ENCODE measurements at regions not wholly inside any gene's neighbourhood (a gene's known extent, or its start where the extent isn't known, plus 50 kb on each side); places are given as distances from the start of the nearest gene placed in this dataset.

DNA sequence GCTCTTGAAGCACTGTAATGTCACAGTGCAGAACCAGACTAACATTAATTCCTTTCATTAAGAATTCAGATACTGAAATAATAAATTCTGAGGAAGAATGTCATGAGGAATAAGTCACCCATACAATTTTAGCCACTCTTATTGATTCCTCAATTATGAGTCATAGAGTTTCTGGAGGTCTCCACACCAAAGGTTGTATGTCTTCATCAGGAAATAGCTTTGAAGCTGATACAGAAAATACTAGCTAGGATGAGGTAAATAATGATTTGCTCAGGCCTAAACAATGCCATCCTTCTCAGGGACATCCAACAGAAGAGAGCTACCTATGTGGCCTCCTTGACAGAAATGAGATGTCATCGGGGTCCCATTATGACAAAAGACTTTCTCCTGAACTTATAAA is 238.8 kb downstream of the OR13H1 start:
- H3K27me3 ChIP-seq (ENCODE audit: insufficient read depth, low read length) = no peaks in the 10 kb centered on the region
- no peaks in the 10 kb centered on the region for H3K9me3 ChIP-seq (ENCODE audit: control insufficient read depth in 1 of 2, insufficient read depth in 1 of 2, low read depth in 1 of 2, low read length in 2 of 2)
- intact Hi-C loops (cut with micrococcal nuclease) = no loop called here
- no peak overlapping the region for H3K9ac ChIP-seq (ENCODE audit: low read length)
- no peaks in the 10 kb centered on the region for H3K36me3 ChIP-seq (ENCODE audit: control insufficient read depth in 1 of 2, insufficient read depth in 2 of 2, low read length in 2 of 2)
- H2AFZ ChIP-seq (ENCODE audit: low read depth, low read length, poor library complexity, severe bottlenecking) = no peak overlapping the region
- CTCF ChIA-PET = no interaction called here
- POLR2A ChIA-PET = no interaction called here
- no peaks in the 10 kb centered on the region for H4K20me1 ChIP-seq (ENCODE audit: insufficient read depth)
- DNase-seq (ENCODE audit: low read depth, low spot score) (no peak), ATAC-seq (no peak)
- no peaks in the 10 kb centered on the region for H3K4me1 ChIP-seq (ENCODE audit: control insufficient read depth in 1 of 2, insufficient read depth in 2 of 2, low read length in 2 of 2)
- no peaks in the 10 kb centered on the region for H3K79me2 ChIP-seq (ENCODE audit: insufficient read depth, low read length)
- RAD21 ChIA-PET (ENCODE audit: low non-redundant PET in 1 of 2, low total read pairs in 2 of 2, uncharacterized antibody in 2 of 2, unreplicated experiment in 2 of 2) = no interaction called here
- no TSS peak for BruUV-seq (replicated peaks)
- H3K4me2 ChIP-seq (ENCODE audit: low read length) = no peak overlapping the region
- no peak overlapping the region for H3K27ac ChIP-seq (ENCODE audit: low read depth, low read length)
- no peak overlapping the region for H3K4me3 ChIP-seq (replicated peaks in 1 of 2; ENCODE audit: low read depth in 1 of 2, low read length in 2 of 2)
- no peak for TF ChIP-seq EZH2 (IDR thresholded peaks at IDR 0.05)
- no peak for TF ChIP-seq POLR2A (IDR thresholded peaks at IDR 0.05; ENCODE audit: borderline replicate concordance, extremely low read depth, insufficient read depth, insufficient read length)
- no peak for TF ChIP-seq EGR1 (IDR thresholded peaks at IDR 0.05; ENCODE audit: low read depth)
- TF ChIP-seq CBX3 (IDR thresholded peaks at IDR 0.05; ENCODE audit: low read depth) = no peak
- no peak for TF ChIP-seq POLR2AphosphoS5 (IDR thresholded peaks at IDR 0.05; ENCODE audit: low read depth, low read length)
- no peak for TF ChIP-seq FOSL1 (IDR thresholded peaks at IDR 0.05; ENCODE audit: low read depth)
- TF ChIP-seq, protein P1, sequence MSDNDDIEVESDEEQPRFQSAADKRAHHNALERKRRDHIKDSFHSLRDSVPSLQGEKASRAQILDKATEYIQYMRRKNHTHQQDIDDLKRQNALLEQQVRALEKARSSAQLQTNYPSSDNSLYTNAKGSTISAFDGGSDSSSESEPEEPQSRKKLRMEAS (IDR thresholded peaks at IDR 0.05) = no peak
- TF ChIP-seq YY1 (IDR thresholded peaks at IDR 0.05; ENCODE audit: extremely low read depth, insufficient replicate concordance, low read depth, low read length) = no peak
- TF ChIP-seq, protein P2, sequence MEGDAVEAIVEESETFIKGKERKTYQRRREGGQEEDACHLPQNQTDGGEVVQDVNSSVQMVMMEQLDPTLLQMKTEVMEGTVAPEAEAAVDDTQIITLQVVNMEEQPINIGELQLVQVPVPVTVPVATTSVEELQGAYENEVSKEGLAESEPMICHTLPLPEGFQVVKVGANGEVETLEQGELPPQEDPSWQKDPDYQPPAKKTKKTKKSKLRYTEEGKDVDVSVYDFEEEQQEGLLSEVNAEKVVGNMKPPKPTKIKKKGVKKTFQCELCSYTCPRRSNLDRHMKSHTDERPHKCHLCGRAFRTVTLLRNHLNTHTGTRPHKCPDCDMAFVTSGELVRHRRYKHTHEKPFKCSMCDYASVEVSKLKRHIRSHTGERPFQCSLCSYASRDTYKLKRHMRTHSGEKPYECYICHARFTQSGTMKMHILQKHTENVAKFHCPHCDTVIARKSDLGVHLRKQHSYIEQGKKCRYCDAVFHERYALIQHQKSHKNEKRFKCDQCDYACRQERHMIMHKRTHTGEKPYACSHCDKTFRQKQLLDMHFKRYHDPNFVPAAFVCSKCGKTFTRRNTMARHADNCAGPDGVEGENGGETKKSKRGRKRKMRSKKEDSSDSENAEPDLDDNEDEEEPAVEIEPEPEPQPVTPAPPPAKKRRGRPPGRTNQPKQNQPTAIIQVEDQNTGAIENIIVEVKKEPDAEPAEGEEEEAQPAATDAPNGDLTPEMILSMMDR (IDR thresholded peaks at IDR 0.05 in 2 of 3, conservative IDR thresholded peaks at IDR 0.05 in 1 of 3; ENCODE audit: borderline replicate concordance in 1 of 3, insufficient read depth in 1 of 3, low read depth in 2 of 3, low read length in 2 of 3) = no peak
- TF ChIP-seq SIN3A (IDR thresholded peaks at IDR 0.05; ENCODE audit: low read depth) = no peak
- TF ChIP-seq CEBPB (IDR thresholded peaks at IDR 0.05; ENCODE audit: low read depth) = no peak
- TF ChIP-seq RAD21 (IDR thresholded peaks at IDR 0.05; ENCODE audit: low read depth) = no peak
- TF ChIP-seq ZNF274 (IDR thresholded peaks at IDR 0.05; ENCODE audit: low read depth, low read length) = no peak
- H3K9me2 ChIP-seq (ENCODE audit: insufficient read depth) = no peaks in the 10 kb centered on the region
